Neural progenitor cell (in vitro differentiated cells): ENCODE measurements at regions not wholly inside any gene's neighbourhood (a gene's known extent, or its start where the extent isn't known, plus 50 kb on each side); places are given as distances from the start of the nearest gene placed in this dataset.

Experiments used
- CTCF ChIP-seq: fragments of 200-600 bp; sonication (generic); IDR thresholded peaks from 2 replicates; pipeline ENCODE4 v1.5.1; 2017; ENCODE audit warnings: antibody characterized with exemption, mild to moderate bottlenecking
- EZH2 ChIP-seq: fragments of 200-600 bp; sonication (generic); IDR thresholded peaks from 2 replicates; pipeline ENCODE4 v1.6.1; 2017; ENCODE audit warnings: antibody characterized with exemption, mild to moderate bottlenecking, moderate library complexity
- EZH2phosphoT487 ChIP-seq: fragments of 200-600 bp; sonication (generic); IDR thresholded peaks from 2 replicates; pipeline ENCODE4 v1.6.1; 2017; ENCODE audit warnings: antibody characterized with exemption

- TF ChIP-seq CTCF (no peak), EZH2 (no peak), EZH2phosphoT487 (no peak)
Measured at GRCh38 chrX:86910027-86910426, 607.6 kb upstream of the KLHL4 start.
